Large intestine (tissue), 3 donors: ENCODE measurements at regions not wholly inside any gene's neighbourhood (a gene's known extent, or its start where the extent isn't known, plus 50 kb on each side); places are given as distances from the start of the nearest gene placed in this dataset.
"Not testable (repeated sequence)": the region's sequence is repeated elsewhere in the genome, so short reads cannot be mapped to it uniquely, and the experiment has no call there.

Experiments
- DNase-seq, 2 donors: peaks; one replicate each; pipeline versions ENCODE4 v3.0.0 to v3.0.0-alpha.2; 2013
- H3K27ac ChIP-seq: one replicate; pipeline ENCODE4 v1.5.1; 2013; ENCODE audit warnings: low read length
- H3K27me3 ChIP-seq: 2 replicates; pipeline ENCODE4 v1.6.1; 2013; ENCODE audit warnings: low read length; ENCODE audit not compliant: control insufficient read depth, insufficient read depth
- H3K36me3 ChIP-seq: 2 replicates; pipeline ENCODE4 v1.6.1; 2013; ENCODE audit warnings: low read length; ENCODE audit not compliant: control insufficient read depth, insufficient read depth
- H3K4me1 ChIP-seq: one replicate; pipeline ENCODE4 v1.6.1; 2013; ENCODE audit warnings: low read length; ENCODE audit not compliant: control insufficient read depth, insufficient read depth
- H3K4me3 ChIP-seq: one replicate; pipeline ENCODE4 v1.5.1; 2013; ENCODE audit warnings: low read length
- H3K9me3 ChIP-seq: one replicate; pipeline ENCODE4 v1.6.1; 2013; ENCODE audit warnings: mild to moderate bottlenecking, low read depth, low read length, moderate library complexity; ENCODE audit not compliant: control insufficient read depth
- WGBS: methylation state at CpG from one replicate; pipeline ENCODE4 v1.1.5; 2013; ENCODE audit warnings: low lambda C conversion rate; ENCODE audit not compliant: insufficient coverage; 5-methylcytosine and 5-hydroxymethylcytosine counted together

DNA sequence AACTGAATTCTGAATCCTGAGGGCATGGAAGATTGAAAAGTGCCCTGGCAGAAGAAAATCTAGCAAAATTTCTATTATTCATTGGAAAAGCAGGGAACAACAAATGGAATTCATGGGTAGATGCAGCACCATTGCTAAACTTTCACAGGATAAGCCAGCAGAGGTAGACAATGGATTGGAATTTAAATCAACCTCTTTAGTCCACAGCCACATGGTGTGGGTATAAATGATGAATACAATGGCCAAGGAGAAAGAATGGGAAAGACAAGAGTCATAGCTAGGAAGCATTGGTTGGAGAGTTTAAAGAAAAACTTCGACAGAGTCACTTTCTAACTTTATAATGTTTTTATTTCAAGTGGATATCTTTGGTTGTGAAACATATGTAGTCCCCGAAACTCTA, 332.8 kb upstream of the PUDP start:
- Histone ChIP-seq H3K9me3 (no peaks in the 10 kb centered on the region), H3K4me1 (no peaks in the 10 kb centered on the region), H3K27ac (no peak overlapping the region), H3K36me3 (no peaks in the 10 kb centered on the region), H3K27me3 (no peaks in the 10 kb centered on the region), H3K4me3 (no peak overlapping the region)
- 100% methylated on average over 1 of the region's 2 CpGs for WGBS
- no peak for DNase-seq

DNA sequence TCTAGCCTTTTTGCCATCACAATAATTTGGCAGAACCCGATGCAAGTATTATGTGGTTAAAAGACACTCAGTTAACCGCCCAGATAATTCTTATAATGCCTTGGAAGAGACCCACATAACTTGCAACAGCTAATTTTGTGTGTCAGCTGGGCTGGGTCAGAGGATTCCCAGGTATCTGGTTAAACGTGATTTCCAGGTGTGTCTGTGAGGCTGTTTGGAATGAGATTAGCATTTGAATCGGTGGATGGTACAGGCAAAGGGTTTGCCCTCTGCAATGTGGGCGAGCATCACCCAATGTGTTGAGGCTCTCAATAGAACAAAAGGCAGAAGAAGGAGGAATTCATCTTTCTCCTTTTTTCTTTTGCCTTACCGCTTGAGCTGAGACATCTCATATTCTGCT, 314.2 kb upstream of the PUDP start:
- H3K9me3 ChIP-seq, result no peaks in the 10 kb centered on the region
- no peaks in the 10 kb centered on the region for H3K27me3 ChIP-seq
- no peaks in the 10 kb centered on the region for H3K36me3 ChIP-seq
- WGBS, result no CpG with 5 or more reads among the region's 6 CpGs
- no peak for DNase-seq
- H3K27ac ChIP-seq, result no peak overlapping the region
- no peaks in the 10 kb centered on the region for H3K4me1 ChIP-seq
- H3K4me3 ChIP-seq, result no peak overlapping the region

DNA sequence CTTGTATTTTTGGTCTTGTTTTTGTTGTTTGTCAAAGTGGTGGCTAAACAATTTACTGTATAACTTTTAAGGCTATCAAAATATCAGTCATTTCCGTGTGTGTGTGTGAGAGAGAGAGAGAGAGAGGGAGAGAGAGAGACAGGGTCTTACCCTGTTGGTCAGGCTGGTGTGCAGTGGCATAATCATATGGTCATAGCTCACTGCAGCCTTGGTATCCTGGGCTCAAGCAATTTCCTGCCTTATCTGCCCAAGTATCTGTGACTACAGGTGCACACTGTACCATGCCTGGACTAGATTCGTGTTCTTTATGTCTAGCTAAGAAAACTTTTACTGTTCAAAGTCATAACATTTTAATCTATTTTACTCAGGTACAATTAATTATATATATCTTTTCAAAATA, 313.1 kb upstream of the PUDP start:
- DNase-seq, H3K4me1 ChIP-seq, H3K27ac ChIP-seq, H3K36me3 ChIP-seq, H3K27me3 ChIP-seq, H3K9me3 ChIP-seq, H3K4me3 ChIP-seq: not testable (repeated sequence)
- no CpG with 5 or more reads among the region's 2 CpGs for WGBS

DNA sequence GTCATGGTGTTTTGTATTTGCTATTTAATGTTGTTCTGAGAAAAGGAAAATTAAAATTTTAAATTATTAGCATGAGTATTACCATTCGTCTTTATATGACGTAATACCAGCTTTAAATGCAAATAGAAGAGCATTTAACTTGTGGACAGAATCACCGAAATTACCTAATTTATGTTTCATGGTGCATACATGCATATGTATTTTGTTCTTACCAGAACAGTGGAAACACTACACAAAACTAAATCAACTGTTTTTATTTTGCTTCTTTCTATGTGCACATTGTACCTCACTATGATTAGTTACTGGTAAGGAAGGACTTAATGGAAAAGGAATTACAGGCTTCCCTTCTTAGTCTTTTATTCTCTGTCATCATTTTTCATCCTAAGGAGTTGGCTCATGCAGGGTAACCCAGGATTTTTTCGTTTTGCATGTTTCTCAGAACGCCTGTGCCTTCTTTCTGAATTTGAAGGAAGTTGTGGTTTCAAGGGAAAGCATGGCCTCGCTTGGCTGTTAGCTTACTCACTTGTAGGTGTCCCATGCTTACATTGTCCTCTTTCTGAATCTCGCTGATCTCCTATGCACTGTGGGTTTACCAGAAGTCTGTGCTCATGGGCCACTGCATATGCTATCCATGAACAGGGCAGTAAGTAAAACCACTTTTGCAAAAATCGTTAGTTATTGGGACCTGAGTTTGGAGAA, 300.0 kb upstream of the PUDP start:
- Histone ChIP-seq H3K27ac (no peak overlapping the region), H3K4me3 (no peak overlapping the region), H3K9me3 (no peaks in the 10 kb centered on the region), H3K36me3 (no peaks in the 10 kb centered on the region), H3K4me1 (no peaks in the 10 kb centered on the region), H3K27me3 (no peaks in the 10 kb centered on the region)
- no CpG with 5 or more reads among the region's 8 CpGs for WGBS
- DNase-seq, result no peak

DNA sequence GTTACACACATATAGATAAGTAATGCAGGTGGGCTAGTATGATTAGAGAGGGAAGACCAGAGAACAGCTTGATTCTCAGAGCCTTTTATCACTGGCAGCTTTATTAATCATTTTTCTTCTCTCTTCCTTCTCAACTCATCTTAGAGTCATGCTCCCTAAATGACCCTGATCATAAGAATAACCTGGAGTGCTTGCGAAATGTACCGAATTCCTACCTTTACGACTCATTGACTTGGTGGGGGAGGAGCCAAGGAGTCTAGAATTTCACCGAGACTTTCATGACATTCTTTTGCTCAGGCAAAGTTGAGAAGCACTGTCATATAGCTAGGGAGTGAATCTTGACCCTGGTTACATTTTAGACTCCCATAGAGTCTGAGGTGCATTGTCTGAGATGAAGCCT, 298.9 kb upstream of the PUDP start:
- no peak overlapping the region for H3K27ac ChIP-seq
- no peaks in the 10 kb centered on the region for H3K36me3 ChIP-seq
- no peak overlapping the region for H3K4me3 ChIP-seq
- H3K27me3 ChIP-seq, result no peaks in the 10 kb centered on the region
- no peaks in the 10 kb centered on the region for H3K4me1 ChIP-seq
- no peak for DNase-seq
- no CpG with 5 or more reads among the region's 4 CpGs for WGBS
- no peaks in the 10 kb centered on the region for H3K9me3 ChIP-seq

- Histone ChIP-seq H3K27ac (no peak overlapping the region), H3K36me3 (no peaks in the 10 kb centered on the region), H3K9me3 (no peaks in the 10 kb centered on the region), H3K27me3 (no peaks in the 10 kb centered on the region), H3K4me3 (no peak overlapping the region), H3K4me1 (no peaks in the 10 kb centered on the region)
- DNase-seq, result no peak
- no CpG with 5 or more reads among the region's 2 CpGs for WGBS
Measured at GRCh38 chrX:7444967-7445366, 297.0 kb upstream of the PUDP start.

GRCh38 chrX:7441586-7441985, 293.6 kb upstream of the PUDP start:
- H3K36me3 ChIP-seq, result no peaks in the 10 kb centered on the region
- no peaks in the 10 kb centered on the region for H3K9me3 ChIP-seq
- no peaks in the 10 kb centered on the region for H3K4me1 ChIP-seq
- DNase-seq, result no peak
- no CpG with 5 or more reads among the region's 6 CpGs for WGBS
- H3K4me3 ChIP-seq, result no peak overlapping the region
- H3K27ac ChIP-seq, result no peak overlapping the region
- no peaks in the 10 kb centered on the region for H3K27me3 ChIP-seq

DNA sequence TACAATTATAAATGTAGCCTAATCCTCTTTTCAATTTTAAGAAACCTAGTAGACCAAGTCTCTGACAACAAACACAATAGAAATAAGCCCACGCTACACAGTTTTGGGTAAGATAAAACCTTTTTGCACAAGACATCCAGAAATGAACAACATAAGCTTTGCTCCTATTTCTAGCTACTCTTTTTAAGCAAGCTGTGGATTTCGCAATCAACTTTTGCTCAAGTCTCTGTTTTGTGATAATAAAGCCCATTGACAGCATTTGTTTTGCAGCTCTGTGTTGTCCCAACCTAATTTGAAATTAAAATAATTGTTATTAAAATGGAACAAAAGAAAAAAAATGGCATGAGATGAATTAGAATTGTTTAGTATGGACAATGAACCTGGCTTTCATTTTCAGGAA, 287.9 kb upstream of the PUDP start:
- no peak overlapping the region for H3K4me3 ChIP-seq
- H3K27ac ChIP-seq, result no peak overlapping the region
- no peaks in the 10 kb centered on the region for H3K27me3 ChIP-seq
- WGBS, result no CpG with 5 or more reads among the region's 2 CpGs
- no peaks in the 10 kb centered on the region for H3K4me1 ChIP-seq
- H3K36me3 ChIP-seq, result no peaks in the 10 kb centered on the region
- no peaks in the 10 kb centered on the region for H3K9me3 ChIP-seq
- DNase-seq, result no peak

DNA sequence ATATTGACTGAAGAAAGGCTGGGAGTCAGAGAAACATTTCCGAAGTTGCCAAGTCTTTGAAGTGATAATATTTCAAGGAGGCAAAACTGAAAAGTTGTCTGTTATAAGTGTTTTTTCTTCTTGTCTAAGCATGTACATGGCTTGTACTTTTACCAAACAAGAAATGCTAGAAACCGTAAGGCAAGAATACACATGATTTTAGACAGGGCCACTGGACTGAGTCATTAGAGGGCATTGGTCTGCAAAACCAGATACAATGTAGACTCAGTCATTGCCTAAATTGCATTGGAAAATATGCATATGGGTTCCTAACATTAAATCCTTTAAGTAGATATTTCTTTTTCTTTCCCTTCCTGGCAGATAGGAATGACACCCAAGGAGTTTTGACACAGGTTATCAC, 284.9 kb upstream of the PUDP start:
- Histone ChIP-seq H3K36me3 (no peaks in the 10 kb centered on the region), H3K4me1 (no peaks in the 10 kb centered on the region), H3K27ac (no peak overlapping the region), H3K9me3 (no peaks in the 10 kb centered on the region), H3K27me3 (no peaks in the 10 kb centered on the region), H3K4me3 (no peak overlapping the region)
- whole genome bisulfite sequencing, result no CpG with 5 or more reads among the region's 2 CpGs
- no peak for DNase-seq

- no peak for DNase-seq
- Histone ChIP-seq H3K4me1 (no peaks in the 10 kb centered on the region), H3K27ac (no peak overlapping the region), H3K27me3 (no peaks in the 10 kb centered on the region), H3K9me3 (no peaks in the 10 kb centered on the region), H3K4me3 (no peak overlapping the region), H3K36me3 (no peaks in the 10 kb centered on the region)
- no CpG with 5 or more reads among the region's 1 CpG for WGBS
Measured at GRCh38 chrX:7420717-7421116, 272.8 kb upstream of the PUDP start.

GRCh38 chrX:7414753-7415152, 266.8 kb upstream of the PUDP start:
- Histone ChIP-seq H3K9me3 (no peaks in the 10 kb centered on the region), H3K4me1 (no peaks in the 10 kb centered on the region), H3K4me3 (no peak overlapping the region), H3K27me3 (no peaks in the 10 kb centered on the region), H3K27ac (no peak overlapping the region), H3K36me3 (no peaks in the 10 kb centered on the region)
- 60% methylated on average over 1 of the region's 2 CpGs for WGBS
- DNase-seq, result no peak
